ENCODE measurements at regions not wholly inside any gene's neighbourhood (a gene's known extent, or its start where the extent isn't known, plus 50 kb on each side); places are given as distances from the start of the nearest gene placed in this dataset.

GRCh38 chr21:32155226-32155625 lies 123.6 kb downstream of the MIS18A start:
- no peaks in the 10 kb centered on the region for H3K9me1 ChIP-seq (ENCODE audit: control insufficient read depth, extremely low read depth, insufficient read depth, low read length)
- dilution Hi-C loops (cut with MboI; ENCODE audit: extremely low pct_ligation_motif_present, low sequenced_read_pairs) = no loop called here
- H3K4me1 ChIP-seq (ENCODE audit: control insufficient read depth, extremely low read depth, insufficient read depth, low read length) = no peaks in the 10 kb centered on the region
- H3K27ac ChIP-seq (ENCODE audit: control insufficient read depth, insufficient read depth, low read length) = no peak overlapping the region
- no peak overlapping the region for H3K4me2 ChIP-seq (ENCODE audit: control insufficient read depth, extremely low read depth, insufficient read depth, low read depth, low read length)
- no peak overlapping the region for H3K9ac ChIP-seq (ENCODE audit: control insufficient read depth, extremely low read depth, insufficient read depth, low read length)
- H4K20me1 ChIP-seq (ENCODE audit: control insufficient read depth, extremely low read depth, insufficient read depth, low read length) = no peaks in the 10 kb centered on the region
- no peaks in the 10 kb centered on the region for H3K79me2 ChIP-seq (ENCODE audit: control insufficient read depth, insufficient read depth, low read length)
- no peak overlapping the region for H3K4me3 ChIP-seq (ENCODE audit: control insufficient read depth in 2 of 3, extremely low read depth in 1 of 3, insufficient read depth in 2 of 3, low read depth in 1 of 3, low read length in 3 of 3)
- no peaks in the 10 kb centered on the region for H3K9me3 ChIP-seq (ENCODE audit: control insufficient read depth, low read depth, low read length)
- no peaks in the 10 kb centered on the region for H3K36me3 ChIP-seq (ENCODE audit: control insufficient read depth in 2 of 2, extremely low read depth in 1 of 2, insufficient read depth in 2 of 2, low read length in 2 of 2)
- FAIRE-seq (no peak), DNase-seq (ENCODE audit: low read depth, low spot score) (no peak)
- H3K27me3 ChIP-seq (ENCODE audit: control insufficient read depth, extremely low read depth, insufficient read depth, low read length) = no peaks in the 10 kb centered on the region
- no peak overlapping the region for H2AFZ ChIP-seq (ENCODE audit: control insufficient read depth, low read length)
- TF ChIP-seq EZH2 (IDR thresholded peaks at IDR 0.05; ENCODE audit: low read length) (no peak), CTCF (optimal IDR thresholded peaks at IDR 0.05 in 1 of 3, IDR thresholded peaks at IDR 0.05 in 1 of 3, conservative IDR thresholded peaks at IDR 0.05 in 1 of 3; ENCODE audit: extremely low read depth in 1 of 3, insufficient read depth in 2 of 3, low read length in 3 of 3) (no peak)

- TF ChIP-seq EZH2 (IDR thresholded peaks at IDR 0.05; ENCODE audit: low read length) (no peak), CTCF (optimal IDR thresholded peaks at IDR 0.05 in 1 of 3, IDR thresholded peaks at IDR 0.05 in 1 of 3, conservative IDR thresholded peaks at IDR 0.05 in 1 of 3; ENCODE audit: extremely low read depth in 1 of 3, insufficient read depth in 2 of 3, low read length in 3 of 3) (no peak)
- no peaks in the 10 kb centered on the region for H3K4me1 ChIP-seq (ENCODE audit: control insufficient read depth, extremely low read depth, insufficient read depth, low read length)
- no peak overlapping the region for H3K4me3 ChIP-seq (ENCODE audit: control insufficient read depth in 2 of 3, extremely low read depth in 1 of 3, insufficient read depth in 2 of 3, low read depth in 1 of 3, low read length in 3 of 3)
- H2AFZ ChIP-seq (ENCODE audit: control insufficient read depth, low read length) = no peak overlapping the region
- DNase-seq (ENCODE audit: low read depth, low spot score) = no peak
- no peaks in the 10 kb centered on the region for H3K9me1 ChIP-seq (ENCODE audit: control insufficient read depth, extremely low read depth, insufficient read depth, low read length)
- dilution Hi-C loops (cut with MboI; ENCODE audit: extremely low pct_ligation_motif_present, low sequenced_read_pairs) = no loop called here
- no peak overlapping the region for H3K27ac ChIP-seq (ENCODE audit: control insufficient read depth, insufficient read depth, low read length)
- no peak for FAIRE-seq
- no peaks in the 10 kb centered on the region for H3K9me3 ChIP-seq (ENCODE audit: control insufficient read depth, low read depth, low read length)
- H3K4me2 ChIP-seq (ENCODE audit: control insufficient read depth, extremely low read depth, insufficient read depth, low read depth, low read length) = no peak overlapping the region
- H3K27me3 ChIP-seq (ENCODE audit: control insufficient read depth, extremely low read depth, insufficient read depth, low read length) = no peaks in the 10 kb centered on the region
- H3K79me2 ChIP-seq (ENCODE audit: control insufficient read depth, insufficient read depth, low read length) = no peaks in the 10 kb centered on the region
- no peak overlapping the region for H3K9ac ChIP-seq (ENCODE audit: control insufficient read depth, extremely low read depth, insufficient read depth, low read length)
- no peaks in the 10 kb centered on the region for H3K36me3 ChIP-seq (ENCODE audit: control insufficient read depth in 2 of 2, extremely low read depth in 1 of 2, insufficient read depth in 2 of 2, low read length in 2 of 2)
- H4K20me1 ChIP-seq (ENCODE audit: control insufficient read depth, extremely low read depth, insufficient read depth, low read length) = no peaks in the 10 kb centered on the region
Measured at GRCh38 chr21:32147041-32147440, 131.8 kb downstream of the MIS18A start.

All from keratinocyte (primary cell).